HepG2 (cell line): ENCODE measurements at regions not wholly inside any gene's neighbourhood (a gene's known extent, or its start where the extent isn't known, plus 50 kb on each side); places are given as distances from the start of the nearest gene placed in this dataset.

ENCODE experiments used
- ATAC-seq: fragments of 200-7000 bp; cut with Tn5 transposase; 3 replicates; pipeline ENCODE4 v1.9.1; 2020; ENCODE audit warnings: mild to moderate bottlenecking, moderate library complexity
- BruUV-seq: library from RNA; stranded (reverse); fragments of 400-500 nt; replicated peaks from 2 replicates; lab custom pipeline; 2021; lab: Mats Ljungman, UMichigan
- CTCF ChIA-PET: fragments of 300-600 bp; formaldehyde crosslinking; extraction: SDS; loops from one replicate; lab custom pipeline; 2021; ENCODE audit warnings: low total read pairs, inconsistent platforms, low intra/inter-chr PET ratio; lab: Yijun Ruan, JAX
- POLR2A ChIA-PET: fragments of 350-600 bp; sonication (Branson Sonifier 250); formaldehyde crosslinking; loops from one replicate; lab custom pipeline; 2020; ENCODE audit warnings: antibody characterized with exemption, inconsistent platforms; lab: Yijun Ruan, JAX
- DNase-seq: peaks from one replicate; pipeline ENCODE4 v3.0.0-alpha.2; 2015; ENCODE audit warnings: low spot score
- FAIRE-seq: peaks from 3 replicates; lab custom pipeline; 2011; peaks lifted over from hg19 to GRCh38; lab: Jason Lieb, UNC
- H2AFZ ChIP-seq: one replicate; pipeline ENCODE4 v1.6.1; 2011; ENCODE audit warnings: low read length, inconsistent platforms
- H3K27ac ChIP-seq: fragments of 300-600 bp; 3 replicates; pipeline ENCODE4 v1.8.0; 2011; ENCODE audit warnings: mixed run types, mild to moderate bottlenecking, mixed read lengths, low read length, inconsistent platforms; ENCODE audit not compliant: insufficient read depth; ENCODE audit errors: extremely low read length
- H3K27me3 ChIP-seq, 2 experiments: fragments of 200-600 bp in 1 of 2; 2 replicates in 1 of 2; 3 replicates in 1 of 2; pipeline versions ENCODE4 v1.6.0 to v1.8.0; 2011; ENCODE audit warnings: low read length in 2 of 2, mild to moderate bottlenecking in 2 of 2, moderate library complexity in 2 of 2, inconsistent platforms in 1 of 2; ENCODE audit not compliant: insufficient read depth in 2 of 2, control insufficient read depth in 1 of 2
- H3K36me3 ChIP-seq, 2 experiments: fragments of 200-600 bp in 1 of 2; replicated peaks in 1 of 2; 2 replicates in 1 of 2; 3 replicates in 1 of 2; pipeline versions ENCODE4 v1.5.1 to v1.8.0; 2011; ENCODE audit warnings: low read length in 2 of 2, inconsistent platforms in 1 of 2; ENCODE audit not compliant: insufficient read depth in 2 of 2, control insufficient read depth in 1 of 2
- H3K4me1 ChIP-seq: 2 replicates; pipeline ENCODE4 v1.5.1; 2012; ENCODE audit warnings: low read length, inconsistent platforms; ENCODE audit not compliant: insufficient read depth
- H3K4me2 ChIP-seq: 2 replicates; pipeline ENCODE4 v1.6.0; 2011; ENCODE audit warnings: low read depth, low read length, inconsistent platforms
- H3K4me3 ChIP-seq, 3 experiments: fragments of 200-600 bp in 1 of 3; sonication (generic), shearing (Covaris generic) in 1 of 3; replicated peaks in 1 of 3; 2 replicates each; pipeline ENCODE4 v1.5.1; 2011 to 2016; ENCODE audit warnings: low read length in 3 of 3, inconsistent platforms in 2 of 3, low read depth in 2 of 3, mild to moderate bottlenecking in 2 of 3, control low read depth in 1 of 3, mixed read lengths in 1 of 3; ENCODE audit not compliant: insufficient read depth in 1 of 3
- H3K79me2 ChIP-seq: one replicate; pipeline ENCODE4 v1.6.1; 2011; ENCODE audit warnings: low read length, inconsistent platforms; ENCODE audit not compliant: insufficient read depth
- H3K9ac ChIP-seq: 2 replicates; pipeline ENCODE4 v1.6.0; 2011; ENCODE audit warnings: mild to moderate bottlenecking, low read depth, low read length, inconsistent platforms; ENCODE audit not compliant: insufficient read depth
- H3K9me3 ChIP-seq: 2 replicates; pipeline ENCODE4 v1.5.1; 2012; ENCODE audit warnings: mild to moderate bottlenecking, low read length
- H4K20me1 ChIP-seq: 2 replicates; pipeline ENCODE4 v1.6.0; 2011; ENCODE audit warnings: inconsistent platforms, mild to moderate bottlenecking, low read length, moderate library complexity; ENCODE audit not compliant: insufficient read depth
- AGO1 ChIP-seq: fragments of 200-400 bp; formaldehyde crosslinking; IDR thresholded peaks from 2 replicates; pipeline ENCODE4 v1.6.1; 2017; ENCODE audit warnings: mild to moderate bottlenecking, low read depth, low read length, moderate library complexity; ENCODE audit not compliant: poor library complexity, severe bottlenecking
- GPN1 ChIP-seq: sonication (generic); formaldehyde crosslinking; IDR thresholded peaks from 2 replicates; pipeline ENCODE4 v1.5.1; 2020; ENCODE audit warnings: missing genetic modification reagents, borderline replicate concordance
- ZFAT ChIP-seq: sonication (generic); formaldehyde crosslinking; conservative IDR thresholded peaks from 2 replicates; pipeline ENCODE4 v1.8.1; 2023; ENCODE audit warnings: missing genetic modification reagents, inconsistent platforms
- ZNF256 ChIP-seq: sonication (generic); formaldehyde crosslinking; conservative IDR thresholded peaks from 2 replicates; pipeline ENCODE4 v1.4.0; 2020; ENCODE audit warnings: missing genetic modification reagents
- WGBS: methylation state at CpG from one replicate; pipeline ENCODE4 v1.1.6; 2017; ENCODE audit warnings: low lambda C conversion rate; 5-methylcytosine and 5-hydroxymethylcytosine counted together
- in situ Hi-C: cut with HindIII; loops from 2 replicates; pipeline ENCODE4 v1.10.0; 2017; ENCODE audit warnings: low pct_unique_long_range_greater_than_20kb; ENCODE audit not compliant: extremely low pct_ligation_motif_present
- intact Hi-C: fragments of 100-400 bp; cut with micrococcal nuclease; formaldehyde crosslinking; loops from one replicate; pipeline ENCODE4 v1.10.0; 2022; ENCODE audit not compliant: unreplicated experiment
- TF ChIP-seq, protein P1 (sequence below): IDR thresholded peaks from 2 replicates; pipeline ENCODE4 v1.6.1; 2018; ENCODE audit warnings: missing genetic modification reagents, mild to moderate bottlenecking, missing compliant biosample characterization
- TF ChIP-seq, protein P2 (sequence below): sonication (generic); formaldehyde crosslinking; IDR thresholded peaks from 2 replicates; pipeline ENCODE4 v1.5.0; 2020; ENCODE audit warnings: missing genetic modification reagents, mild to moderate bottlenecking, borderline replicate concordance
- TF ChIP-seq, protein P3 (sequence below): sonication (generic); formaldehyde crosslinking; IDR thresholded peaks from 2 replicates; pipeline ENCODE4 v1.5.0; 2020; ENCODE audit warnings: mild to moderate bottlenecking, missing genetic modification reagents, borderline replicate concordance

DNA sequence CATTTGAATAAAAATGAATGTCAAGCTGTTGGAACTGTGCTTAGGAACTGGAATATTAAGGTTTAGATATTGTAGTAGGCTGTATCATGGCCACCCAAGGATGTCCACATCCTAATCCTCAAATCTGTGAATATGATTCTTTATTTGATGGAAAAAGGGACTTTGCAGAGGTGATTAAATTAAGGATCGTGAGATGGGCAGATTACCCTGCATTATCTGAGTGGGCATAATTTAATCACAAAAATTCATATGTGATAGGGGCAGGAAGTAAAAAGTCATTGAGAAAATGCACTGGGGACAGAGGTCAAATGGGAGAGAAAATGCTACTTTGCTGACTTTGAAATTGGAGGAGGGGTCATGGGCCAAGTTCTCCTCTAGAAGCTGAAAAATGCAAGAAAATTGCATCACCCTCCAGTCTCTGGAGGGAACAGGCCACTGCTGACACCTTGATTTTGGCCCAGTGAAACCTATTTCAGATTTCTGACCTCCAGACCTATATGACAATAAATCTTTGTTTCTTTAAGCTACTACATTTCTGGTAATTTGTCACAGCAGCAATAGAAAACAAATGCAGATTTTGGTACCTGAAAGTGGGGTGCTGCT lies 521.4 kb downstream of the PCDH7 start:
- TF ChIP-seq, protein P1, sequence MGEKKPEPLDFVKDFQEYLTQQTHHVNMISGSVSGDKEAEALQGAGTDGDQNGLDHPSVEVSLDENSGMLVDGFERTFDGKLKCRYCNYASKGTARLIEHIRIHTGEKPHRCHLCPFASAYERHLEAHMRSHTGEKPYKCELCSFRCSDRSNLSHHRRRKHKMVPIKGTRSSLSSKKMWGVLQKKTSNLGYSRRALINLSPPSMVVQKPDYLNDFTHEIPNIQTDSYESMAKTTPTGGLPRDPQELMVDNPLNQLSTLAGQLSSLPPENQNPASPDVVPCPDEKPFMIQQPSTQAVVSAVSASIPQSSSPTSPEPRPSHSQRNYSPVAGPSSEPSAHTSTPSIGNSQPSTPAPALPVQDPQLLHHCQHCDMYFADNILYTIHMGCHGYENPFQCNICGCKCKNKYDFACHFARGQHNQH (CRISPR knock-in tag): no peak
- no peak for TF ChIP-seq ZNF256 (CRISPR knock-in tag)
- Histone ChIP-seq H3K4me2 (no peak overlapping the region), H2AFZ (no peak overlapping the region), H3K9ac (no peak overlapping the region), H3K79me2 (no peaks in the 10 kb centered on the region), H3K36me3 (no peaks in the 10 kb centered on the region), H3K4me1 (no peaks in the 10 kb centered on the region), H3K4me3 (no peak overlapping the region), H4K20me1 (no peaks in the 10 kb centered on the region), H3K27me3 (no peaks in the 10 kb centered on the region), H3K27ac (no peak overlapping the region), H3K9me3 (peaks cover 34% of the 10 kb centered on the region)
- DNase-seq: no peak
- 0% methylated on average over 1 of the region's 1 CpG for WGBS
- intact Hi-C loops (no loop called here), in situ Hi-C loops (no loop called here)
- ChIA-PET POLR2A (no interaction called here), CTCF (no interaction called here)
- no peak for ATAC-seq
- BruUV-seq: no TSS peak
- FAIRE-seq: no peak

DNA sequence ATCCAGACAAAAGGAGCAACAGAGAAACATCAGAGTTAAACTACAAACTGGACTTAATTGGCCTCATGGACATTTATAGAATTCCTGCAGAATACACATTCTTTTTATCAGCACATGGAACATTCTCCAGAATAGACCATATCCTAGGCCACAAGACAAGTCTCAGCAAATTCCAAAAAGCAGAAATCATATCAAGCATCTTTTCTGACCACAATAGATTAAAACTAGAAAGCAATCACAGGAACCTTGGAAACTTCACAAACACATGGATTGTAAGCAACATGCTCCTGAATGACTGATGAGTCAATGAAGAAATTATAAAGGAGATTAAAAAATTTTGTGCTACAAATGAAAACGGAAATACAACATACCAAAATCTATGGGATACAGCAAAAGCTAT lies 526.7 kb downstream of the PCDH7 start:
- no peak overlapping the region for H2AFZ ChIP-seq
- H4K20me1 ChIP-seq: no peaks in the 10 kb centered on the region
- WGBS: 2% methylated on average over 1 of the region's 1 CpG
- FAIRE-seq: no peak
- H3K4me1 ChIP-seq: no peaks in the 10 kb centered on the region
- no peak for DNase-seq
- POLR2A ChIA-PET: no interaction called here
- no peak for ATAC-seq
- no peaks in the 10 kb centered on the region for H3K27me3 ChIP-seq
- intact Hi-C loops: no loop called here
- CTCF ChIA-PET: no interaction called here
- H3K9ac ChIP-seq: no peak overlapping the region
- H3K36me3 ChIP-seq: no peaks in the 10 kb centered on the region
- TF ChIP-seq AGO1 (no peak), ZFAT (CRISPR knock-in tag) (no peak), GPN1 (CRISPR knock-in tag) (no peak)
- TF ChIP-seq, protein P2, sequence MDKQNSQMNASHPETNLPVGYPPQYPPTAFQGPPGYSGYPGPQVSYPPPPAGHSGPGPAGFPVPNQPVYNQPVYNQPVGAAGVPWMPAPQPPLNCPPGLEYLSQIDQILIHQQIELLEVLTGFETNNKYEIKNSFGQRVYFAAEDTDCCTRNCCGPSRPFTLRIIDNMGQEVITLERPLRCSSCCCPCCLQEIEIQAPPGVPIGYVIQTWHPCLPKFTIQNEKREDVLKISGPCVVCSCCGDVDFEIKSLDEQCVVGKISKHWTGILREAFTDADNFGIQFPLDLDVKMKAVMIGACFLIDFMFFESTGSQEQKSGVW (CRISPR knock-in tag): no peak
- TF ChIP-seq, protein P3, sequence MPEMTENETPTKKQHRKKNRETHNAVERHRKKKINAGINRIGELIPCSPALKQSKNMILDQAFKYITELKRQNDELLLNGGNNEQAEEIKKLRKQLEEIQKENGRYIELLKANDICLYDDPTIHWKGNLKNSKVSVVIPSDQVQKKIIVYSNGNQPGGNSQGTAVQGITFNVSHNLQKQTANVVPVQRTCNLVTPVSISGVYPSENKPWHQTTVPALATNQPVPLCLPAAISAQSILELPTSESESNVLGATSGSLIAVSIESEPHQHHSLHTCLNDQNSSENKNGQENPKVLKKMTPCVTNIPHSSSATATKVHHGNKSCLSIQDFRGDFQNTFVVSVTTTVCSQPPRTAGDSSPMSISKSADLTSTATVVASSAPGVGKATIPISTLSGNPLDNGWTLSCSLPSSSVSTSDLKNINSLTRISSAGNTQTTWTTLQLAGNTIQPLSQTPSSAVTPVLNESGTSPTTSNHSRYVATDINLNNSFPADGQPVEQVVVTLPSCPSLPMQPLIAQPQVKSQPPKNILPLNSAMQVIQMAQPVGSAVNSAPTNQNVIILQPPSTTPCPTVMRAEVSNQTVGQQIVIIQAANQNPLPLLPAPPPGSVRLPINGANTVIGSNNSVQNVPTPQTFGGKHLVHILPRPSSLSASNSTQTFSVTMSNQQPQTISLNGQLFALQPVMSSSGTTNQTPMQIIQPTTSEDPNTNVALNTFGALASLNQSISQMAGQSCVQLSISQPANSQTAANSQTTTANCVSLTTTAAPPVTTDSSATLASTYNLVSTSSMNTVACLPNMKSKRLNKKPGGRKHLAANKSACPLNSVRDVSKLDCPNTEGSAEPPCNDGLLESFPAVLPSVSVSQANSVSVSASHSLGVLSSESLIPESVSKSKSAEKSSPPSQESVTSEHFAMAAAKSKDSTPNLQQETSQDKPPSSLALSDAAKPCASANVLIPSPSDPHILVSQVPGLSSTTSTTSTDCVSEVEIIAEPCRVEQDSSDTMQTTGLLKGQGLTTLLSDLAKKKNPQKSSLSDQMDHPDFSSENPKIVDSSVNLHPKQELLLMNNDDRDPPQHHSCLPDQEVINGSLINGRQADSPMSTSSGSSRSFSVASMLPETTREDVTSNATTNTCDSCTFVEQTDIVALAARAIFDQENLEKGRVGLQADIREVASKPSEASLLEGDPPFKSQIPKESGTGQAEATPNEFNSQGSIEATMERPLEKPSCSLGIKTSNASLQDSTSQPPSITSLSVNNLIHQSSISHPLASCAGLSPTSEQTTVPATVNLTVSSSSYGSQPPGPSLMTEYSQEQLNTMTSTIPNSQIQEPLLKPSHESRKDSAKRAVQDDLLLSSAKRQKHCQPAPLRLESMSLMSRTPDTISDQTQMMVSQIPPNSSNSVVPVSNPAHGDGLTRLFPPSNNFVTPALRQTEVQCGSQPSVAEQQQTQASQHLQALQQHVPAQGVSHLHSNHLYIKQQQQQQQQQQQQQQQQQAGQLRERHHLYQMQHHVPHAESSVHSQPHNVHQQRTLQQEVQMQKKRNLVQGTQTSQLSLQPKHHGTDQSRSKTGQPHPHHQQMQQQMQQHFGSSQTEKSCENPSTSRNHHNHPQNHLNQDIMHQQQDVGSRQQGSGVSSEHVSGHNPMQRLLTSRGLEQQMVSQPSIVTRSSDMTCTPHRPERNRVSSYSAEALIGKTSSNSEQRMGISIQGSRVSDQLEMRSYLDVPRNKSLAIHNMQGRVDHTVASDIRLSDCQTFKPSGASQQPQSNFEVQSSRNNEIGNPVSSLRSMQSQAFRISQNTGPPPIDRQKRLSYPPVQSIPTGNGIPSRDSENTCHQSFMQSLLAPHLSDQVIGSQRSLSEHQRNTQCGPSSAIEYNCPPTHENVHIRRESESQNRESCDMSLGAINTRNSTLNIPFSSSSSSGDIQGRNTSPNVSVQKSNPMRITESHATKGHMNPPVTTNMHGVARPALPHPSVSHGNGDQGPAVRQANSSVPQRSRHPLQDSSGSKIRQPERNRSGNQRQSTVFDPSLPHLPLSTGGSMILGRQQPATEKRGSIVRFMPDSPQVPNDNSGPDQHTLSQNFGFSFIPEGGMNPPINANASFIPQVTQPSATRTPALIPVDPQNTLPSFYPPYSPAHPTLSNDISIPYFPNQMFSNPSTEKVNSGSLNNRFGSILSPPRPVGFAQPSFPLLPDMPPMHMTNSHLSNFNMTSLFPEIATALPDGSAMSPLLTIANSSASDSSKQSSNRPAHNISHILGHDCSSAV (CRISPR knock-in tag): no peak
- no peak overlapping the region for H3K4me3 ChIP-seq
- in situ Hi-C loops: no loop called here
- H3K4me2 ChIP-seq: no peak overlapping the region
- H3K9me3 ChIP-seq: peaks cover 17% of the 10 kb centered on the region; the same call in 1 of the 2 replicates
- BruUV-seq: no TSS peak
- H3K79me2 ChIP-seq: no peaks in the 10 kb centered on the region
- H3K27ac ChIP-seq: no peak overlapping the region
